SK-N-SH (cell line): ENCODE measurements at regions not wholly inside any gene's neighbourhood (a gene's known extent, or its start where the extent isn't known, plus 50 kb on each side); places are given as distances from the start of the nearest gene placed in this dataset.

ENCODE experiments used
- CTCF ChIA-PET: fragments of 300-600, 350-600 bp; formaldehyde crosslinking; extraction: SDS; loops from one replicate; lab custom pipeline; 2021; lab: Yijun Ruan, JAX
- POLR2A ChIA-PET: fragments of 350-600 bp; sonication (Branson Sonifier 250); formaldehyde crosslinking; extraction: SDS; loops from one replicate; lab custom pipeline; 2020; ENCODE audit warnings: antibody characterized with exemption, inconsistent platforms; lab: Yijun Ruan, JAX
- DNase-seq: peaks from one replicate; pipeline ENCODE4 v3.0.0; 2012
- H2AFZ ChIP-seq: fragments of 200-600 bp; sonication (generic); 2 replicates; pipeline ENCODE4 v1.8.1; 2016; ENCODE audit warnings: antibody characterized with exemption, mild to moderate bottlenecking, low read depth
- H3F3A ChIP-seq: fragments of 200-600 bp; sonication (generic); replicated peaks from 2 replicates; pipeline ENCODE3; 2016; ENCODE audit warnings: antibody characterized with exemption, mild to moderate bottlenecking; ENCODE audit not compliant: insufficient read depth
- H3K27ac ChIP-seq, 2 experiments: fragments of 200-500 bp in 1 of 2; fragments of 200-600 bp in 1 of 2; sonication (Bioruptor generic) in 1 of 2; sonication (generic), shearing (Covaris generic) in 1 of 2; 2 replicates each; pipeline versions ENCODE4 v1.5.1 to v1.6.1; 2014 to 2016; ENCODE audit warnings: low read depth in 2 of 2, inconsistent platforms in 1 of 2, low read length in 1 of 2, mild to moderate bottlenecking in 1 of 2, mixed read lengths in 1 of 2
- H3K27me3 ChIP-seq: fragments of 200-600 bp; sonication (generic), shearing (Covaris generic); 2 replicates; pipeline ENCODE4 v1.6.1; 2016; ENCODE audit warnings: mixed run types; ENCODE audit not compliant: insufficient read depth
- H3K36me3 ChIP-seq, 2 experiments: fragments of 200-500 bp in 1 of 2; fragments of 200-600 bp in 1 of 2; sonication (Bioruptor generic) in 1 of 2; sonication (generic) in 1 of 2; replicated peaks in 1 of 2; 2 replicates each; pipeline versions ENCODE3 to v1.5.1; 2014 to 2016; ENCODE audit warnings: low read length in 1 of 2, mild to moderate bottlenecking in 1 of 2; ENCODE audit not compliant: insufficient read depth in 2 of 2, control insufficient read depth in 1 of 2
- H3K4me1 ChIP-seq, 2 experiments: fragments of 200-500 bp in 1 of 2; fragments of 200-600 bp in 1 of 2; sonication (Bioruptor generic) in 1 of 2; sonication (generic), shearing (Covaris generic) in 1 of 2; 2 replicates each; pipeline versions ENCODE4 v1.5.1 to v1.6.1; 2014 to 2016; ENCODE audit warnings: low read depth in 1 of 2, low read length in 1 of 2, mixed run types in 1 of 2; ENCODE audit not compliant: insufficient read depth in 2 of 2, control insufficient read depth in 1 of 2
- H3K4me2 ChIP-seq: fragments of 200-600 bp; sonication (generic), shearing (Covaris generic); 2 replicates; pipeline ENCODE4 v1.6.1; 2017; ENCODE audit warnings: mixed run types
- H3K4me3 ChIP-seq, 2 experiments: fragments of 200-500 bp in 1 of 2; fragments of 200-600 bp in 1 of 2; sonication (Bioruptor generic) in 1 of 2; sonication (generic), shearing (Covaris generic) in 1 of 2; 2 replicates each; pipeline versions ENCODE4 v1.5.1 to v1.8.1; 2014 to 2016; ENCODE audit warnings: low read depth in 2 of 2, inconsistent platforms in 1 of 2, low read length in 1 of 2, mild to moderate bottlenecking in 1 of 2, mixed read lengths in 1 of 2, moderate library complexity in 1 of 2
- H3K79me2 ChIP-seq: fragments of 200-600 bp; sonication (generic); 2 replicates; pipeline ENCODE4 v1.8.1; 2017; ENCODE audit warnings: mild to moderate bottlenecking; ENCODE audit not compliant: insufficient read depth
- H3K9ac ChIP-seq: fragments of 200-600 bp; sonication (generic); 2 replicates; pipeline ENCODE4 v1.6.1; 2017; ENCODE audit warnings: mixed run types
- H3K9me2 ChIP-seq: fragments of 200-600 bp; sonication (generic); 2 replicates; pipeline ENCODE4 v1.6.1; 2017; ENCODE audit warnings: mixed run types
- H3K9me3 ChIP-seq: fragments of 200-600 bp; sonication (generic); 2 replicates; pipeline ENCODE4 v1.6.1; 2017; ENCODE audit warnings: mixed run types, mild to moderate bottlenecking, moderate library complexity
- H4K20me1 ChIP-seq: fragments of 200-600 bp; sonication (generic); 2 replicates; pipeline ENCODE4 v1.6.1; 2017; ENCODE audit warnings: mild to moderate bottlenecking, mixed run types; ENCODE audit not compliant: insufficient read depth
- CHD2 ChIP-seq: fragments of 150-350 bp; IDR thresholded peaks from 2 replicates; pipeline ENCODE4 v1.6.1; 2018; ENCODE audit warnings: low read length; ENCODE audit not compliant: partially characterized antibody
- ELF1 ChIP-seq: IDR thresholded peaks from 2 replicates; pipeline ENCODE4 v1.4.0; 2012
- FOXJ3 ChIP-seq: sonication (generic); formaldehyde crosslinking; IDR thresholded peaks from 2 replicates; pipeline ENCODE4 v1.5.1; 2020; ENCODE audit warnings: mild to moderate bottlenecking, missing genetic modification reagents
- FOXM1 ChIP-seq: IDR thresholded peaks from 2 replicates; pipeline ENCODE4 v1.4.0; 2012; ENCODE audit warnings: low read depth, mild to moderate bottlenecking
- IRF3 ChIP-seq: fragments of 150-350 bp; IDR thresholded peaks from 2 replicates; pipeline ENCODE4 v1.6.1; 2016; ENCODE audit warnings: mild to moderate bottlenecking, low read depth, low read length
- JUND ChIP-seq: IDR thresholded peaks from 2 replicates; pipeline ENCODE4 v1.4.0; 2012
- MAX ChIP-seq: IDR thresholded peaks from 2 replicates; pipeline ENCODE4 v1.4.0; 2012; ENCODE audit warnings: low read depth
- MEF2A ChIP-seq: IDR thresholded peaks from 2 replicates; pipeline ENCODE4 v1.4.0; 2012; ENCODE audit warnings: low read depth, borderline replicate concordance
- NRF1 ChIP-seq: IDR thresholded peaks from 2 replicates; pipeline ENCODE4 v1.6.1; 2012; ENCODE audit warnings: low read depth, mild to moderate bottlenecking, low read length
- PBX3 ChIP-seq: IDR thresholded peaks from 2 replicates; pipeline ENCODE4; 2012
- RAD21 ChIP-seq: IDR thresholded peaks from 2 replicates; pipeline ENCODE4 v1.6.1; 2012; ENCODE audit warnings: mild to moderate bottlenecking, low read length
- TCF12 ChIP-seq: IDR thresholded peaks from 2 replicates; pipeline ENCODE4 v1.4.0; 2012
- USF2 ChIP-seq: fragments of 150-350 bp; IDR thresholded peaks from 2 replicates; pipeline ENCODE4 v1.6.1; 2017; ENCODE audit warnings: antibody characterized with exemption, low read length, low read depth, borderline replicate concordance
- WGBS: methylation state at CpG from one replicate; pipeline ENCODE4 v1.1.6; 2017; ENCODE audit warnings: low lambda C conversion rate; 5-methylcytosine and 5-hydroxymethylcytosine counted together

- Histone ChIP-seq H3F3A (peaks cover 6% of the 10 kb centered on the region), H3K36me3 (no peaks in the 10 kb centered on the region), H3K9me2 (no peaks in the 10 kb centered on the region), H3K4me2 (peak overlapping the region; percentile 63), H3K9ac (no peak overlapping the region), H3K9me3 (no peaks in the 10 kb centered on the region), H3K27ac (no peak overlapping the region), H4K20me1 (no peaks in the 10 kb centered on the region), H3K79me2 (no peaks in the 10 kb centered on the region), H3K27me3 (no peaks in the 10 kb centered on the region), H3K4me3 (no peak overlapping the region), H3K4me1 (peaks cover 0 to 13% of the 10 kb centered on the region in 2 experiments; a peak in 1 of 4 replicates), H2AFZ (no peak overlapping the region)
- 55% methylated on average over 15 of the region's 27 CpGs for WGBS
- TF ChIP-seq MAX (no peak), FOXM1 (no peak), FOXJ3 (no peak), USF2 (no peak), NRF1 (no peak), TCF12 (no peak), JUND (no peak), MEF2A (no peak), CHD2 (no peak), ELF1 (no peak), PBX3 (no peak), RAD21 (no peak), IRF3 (no peak)
- CTCF ChIA-PET, result interaction anchor here (1.4 kb wide), 1 partner anchor 16 kb away, joined by 4 read pairs; no protein-coding TSS in a partner anchor
- no peak for DNase-seq
- POLR2A ChIA-PET, result no interaction called here
Observed at GRCh38 chr16:86733546-86734254, 155.4 kb downstream of the FOXL1 start.
